Inflammatory macrophage treated with lipopolysaccharide for 1 hour (primary cell): ENCODE measurements at regions not wholly inside any gene's neighbourhood (a gene's known extent, or its start where the extent isn't known, plus 50 kb on each side); places are given as distances from the start of the nearest gene placed in this dataset.
"Not testable (repeated sequence)": the region's sequence is repeated elsewhere in the genome, so short reads cannot be mapped to it uniquely, and the experiment has no call there.

Source experiments
- DNase-seq, 2 donors: peaks; one replicate each; pipeline ENCODE4 v3.0.0-alpha.2; 2020 to 2022

- DNase-seq, result no peak
Observed at GRCh38 chr18:30618567-30618966, 424.0 kb downstream of the DSC3 start.

GRCh38 chr18:30616414-30616813, 426.1 kb downstream of the DSC3 start:
- no peak for DNase-seq

GRCh38 chr18:30613467-30613801, 429.1 kb downstream of the DSC3 start:
- DNase-seq, result no peak

- DNase-seq, result no peak
Observed at GRCh38 chr18:30601541-30601940, 441.0 kb downstream of the DSC3 start.

- DNase-seq, result no peak
Observed at GRCh38 chr18:30597202-30597601, 445.3 kb downstream of the DSC3 start.

- no peak for DNase-seq
Observed at GRCh38 chr18:30596635-30597034, 445.9 kb downstream of the DSC3 start.

- no peak for DNase-seq
Observed at GRCh38 chr18:30595942-30596341, 446.6 kb downstream of the DSC3 start.

- DNase-seq, result not testable (repeated sequence)
Observed at GRCh38 chr18:30594911-30595310, 447.6 kb downstream of the DSC3 start.

- no peak for DNase-seq
Observed at GRCh38 chr18:30591462-30591861, 451.1 kb downstream of the DSC3 start.

GRCh38 chr18:30588673-30589164, 453.8 kb downstream of the DSC3 start:
- no peak for DNase-seq

- DNase-seq, result no peak
Observed at GRCh38 chr18:30583768-30584167, 458.8 kb downstream of the DSC3 start.

GRCh38 chr18:30582078-30582477, 460.5 kb downstream of the DSC3 start:
- DNase-seq, result no peak

GRCh38 chr18:30578707-30579106, 463.8 kb downstream of the DSC3 start:
- no peak for DNase-seq

GRCh38 chr18:30572214-30572613, 470.3 kb downstream of the DSC3 start:
- DNase-seq, result no peak

GRCh38 chr18:30568333-30568732, 474.2 kb downstream of the DSC3 start:
- DNase-seq, result no peak

- DNase-seq, result no peak
Observed at GRCh38 chr18:30566877-30567276, 475.7 kb downstream of the DSC3 start.

- DNase-seq, result no peak
Observed at GRCh38 chr18:30562231-30562630, 480.3 kb downstream of the DSC3 start.

GRCh38 chr18:30556112-30556511, 486.4 kb downstream of the DSC3 start:
- no peak for DNase-seq

GRCh38 chr18:30545393-30545792, 497.1 kb downstream of the DSC3 start:
- DNase-seq, result no peak

- DNase-seq, result no peak
Observed at GRCh38 chr18:30544141-30544540, 498.4 kb downstream of the DSC3 start.

GRCh38 chr18:30533716-30534115, 508.8 kb downstream of the DSC3 start:
- no peak for DNase-seq

- DNase-seq, result no peak
Observed at GRCh38 chr18:30527917-30528316, 514.6 kb downstream of the DSC3 start.

- no peak for DNase-seq
Observed at GRCh38 chr18:30527226-30527625, 515.3 kb downstream of the DSC3 start.

GRCh38 chr18:30522288-30522929, 520.1 kb downstream of the DSC3 start:
- no peak for DNase-seq

- no peak for DNase-seq
Observed at GRCh38 chr18:30514059-30514458, 528.5 kb downstream of the DSC3 start.
